Trophoblast cell (in vitro differentiated cells and primary cell): ENCODE measurements at regions not wholly inside any gene's neighbourhood (a gene's known extent, or its start where the extent isn't known, plus 50 kb on each side); places are given as distances from the start of the nearest gene placed in this dataset.
"Not testable (repeated sequence)": the region's sequence is repeated elsewhere in the genome, so short reads cannot be mapped to it uniquely, and the experiment has no call there.

Experiments used
- DNase-seq, 2 donors: peaks; one replicate each; pipeline ENCODE4 v3.0.0-alpha.2; 2016
- H2AFZ ChIP-seq: 2 replicates; pipeline ENCODE4 v1.6.1; 2013; ENCODE audit warnings: low read length, moderate library complexity, mild to moderate bottlenecking; ENCODE audit not compliant: insufficient read depth, poor library complexity
- H2AK5ac ChIP-seq: 2 replicates; pipeline ENCODE4 v1.6.1; 2013; ENCODE audit warnings: mild to moderate bottlenecking, low read length
- H2BK120ac ChIP-seq: 2 replicates; pipeline ENCODE4 v1.6.1; 2013; ENCODE audit warnings: low read length, mild to moderate bottlenecking, moderate library complexity; ENCODE audit not compliant: insufficient read depth, poor library complexity
- H2BK12ac ChIP-seq: 2 replicates; pipeline ENCODE4 v1.6.1; 2013; ENCODE audit warnings: mild to moderate bottlenecking, low read length, moderate library complexity
- H2BK5ac ChIP-seq: 2 replicates; pipeline ENCODE4 v1.6.1; 2013; ENCODE audit warnings: low read length, low read depth, moderate library complexity, mild to moderate bottlenecking; ENCODE audit not compliant: poor library complexity
- H3K14ac ChIP-seq: 2 replicates; pipeline ENCODE4 v1.6.1; 2013; ENCODE audit warnings: mild to moderate bottlenecking, low read length
- H3K18ac ChIP-seq: 2 replicates; pipeline ENCODE4 v1.6.1; 2013; ENCODE audit warnings: mild to moderate bottlenecking, low read length
- H3K23ac ChIP-seq: 2 replicates; pipeline ENCODE4 v1.6.1; 2013; ENCODE audit warnings: low read length
- H3K27ac ChIP-seq: 2 replicates; pipeline ENCODE4 v1.5.1; 2013; ENCODE audit warnings: low read depth, mild to moderate bottlenecking, inconsistent platforms, low read length, moderate library complexity
- H3K27me3 ChIP-seq: 2 replicates; pipeline ENCODE4 v1.6.1; 2013; ENCODE audit warnings: inconsistent platforms, mild to moderate bottlenecking, low read length, moderate library complexity; ENCODE audit not compliant: insufficient read depth
- H3K36me3 ChIP-seq, 2 experiments: 1 replicate in 1 of 2; 2 replicates in 1 of 2; pipeline ENCODE4 v1.6.1; 2013; ENCODE audit warnings: low read length in 2 of 2, mild to moderate bottlenecking in 2 of 2, moderate library complexity in 1 of 2; ENCODE audit not compliant: insufficient read depth in 2 of 2, control insufficient read depth in 1 of 2
- H3K4ac ChIP-seq: 2 replicates; pipeline ENCODE4 v1.6.1; 2013; ENCODE audit warnings: low read depth, mild to moderate bottlenecking, low read length, moderate library complexity
- H3K4me1 ChIP-seq, 2 experiments: 1 replicate in 1 of 2; 2 replicates in 1 of 2; pipeline ENCODE4 v1.6.1; 2013; ENCODE audit warnings: low read length in 2 of 2, mild to moderate bottlenecking in 2 of 2, moderate library complexity in 1 of 2; ENCODE audit not compliant: insufficient read depth in 2 of 2, control insufficient read depth in 1 of 2
- H3K4me2 ChIP-seq: 2 replicates; pipeline ENCODE4 v1.6.1; 2013; ENCODE audit warnings: inconsistent platforms, mild to moderate bottlenecking, low read length, moderate library complexity
- H3K4me3 ChIP-seq: 2 replicates; pipeline ENCODE4 v1.5.1; 2013; ENCODE audit warnings: mild to moderate bottlenecking, low read depth, low read length, inconsistent platforms
- H3K79me1 ChIP-seq: one replicate; pipeline ENCODE4 v1.6.1; 2013; ENCODE audit warnings: low read length
- H3K79me2 ChIP-seq: 2 replicates; pipeline ENCODE4 v1.6.1; 2013; ENCODE audit warnings: low read length, mild to moderate bottlenecking; ENCODE audit not compliant: control insufficient read depth, insufficient read depth, poor library complexity
- H3K9ac ChIP-seq: 2 replicates; pipeline ENCODE4 v1.6.1; 2013; ENCODE audit warnings: mild to moderate bottlenecking, low read length
- H3K9me3 ChIP-seq: 2 replicates; pipeline ENCODE4 v1.6.1; 2013; ENCODE audit warnings: low read depth, mild to moderate bottlenecking, control low read depth, inconsistent platforms, low read length; ENCODE audit not compliant: insufficient read depth
- H4K12ac ChIP-seq: 2 replicates; pipeline ENCODE4 v1.6.1; 2013; ENCODE audit warnings: low read depth, mild to moderate bottlenecking, low read length, moderate library complexity
- H4K8ac ChIP-seq: 2 replicates; pipeline ENCODE4 v1.6.1; 2013; ENCODE audit warnings: low read depth, mild to moderate bottlenecking, low read length, moderate library complexity
- H4K91ac ChIP-seq: one replicate; pipeline ENCODE4 v1.6.1; 2013; ENCODE audit warnings: low read depth, mild to moderate bottlenecking, low read length, moderate library complexity
- WGBS: extraction: QIAGEN DNeasy Blood & Tissue Kit; methylation state at CpG from one replicate; pipeline ENCODE4 v1.1.7; 2013; ENCODE audit warnings: missing lambda C conversion rate; ENCODE audit not compliant: insufficient read length, insufficient coverage; ENCODE audit errors: extremely low coverage; 5-methylcytosine and 5-hydroxymethylcytosine counted together

DNA sequence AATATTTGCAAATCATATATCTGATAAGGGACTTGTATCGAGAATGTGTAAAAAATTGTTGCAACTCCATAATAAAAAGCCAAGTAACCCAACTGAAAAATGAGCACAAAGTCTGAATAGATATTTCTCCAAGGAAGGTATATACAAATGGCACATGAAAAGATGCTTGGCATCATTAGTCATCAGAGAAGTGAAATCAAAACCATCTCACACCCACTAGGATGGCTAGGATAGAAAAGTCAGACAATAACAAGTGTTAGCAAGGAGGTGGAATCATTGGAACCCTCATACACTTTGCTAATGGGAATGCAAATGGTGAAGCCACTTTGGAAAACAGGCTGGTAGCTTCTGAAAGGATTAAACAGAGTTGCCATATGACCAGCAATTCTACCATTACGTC is 182.7 kb downstream of the ERCC6L2 start:
- Histone ChIP-seq H3K79me1 (peaks cover 5% of the 10 kb centered on the region), H3K23ac (no peak overlapping the region), H2BK12ac (no peak overlapping the region), H3K4me1 (peaks cover 12 to 13% of the 10 kb centered on the region in 2 experiments), H4K91ac (no peak overlapping the region), H2AFZ (no peak overlapping the region), H3K27me3 (no peaks in the 10 kb centered on the region), H2AK5ac (no peak overlapping the region), H3K79me2 (no peaks in the 10 kb centered on the region), H2BK120ac (no peak overlapping the region), H3K14ac (no peak overlapping the region), H4K12ac (no peak overlapping the region), H3K4ac (no peak overlapping the region), H3K4me2 (no peak overlapping the region), H3K4me3 (no peak overlapping the region), H3K18ac (no peak overlapping the region), H3K27ac (no peak overlapping the region), H3K36me3 (no peaks in the 10 kb centered on the region), H4K8ac (no peak overlapping the region), H2BK5ac (no peak overlapping the region), H3K9ac (no peak overlapping the region), H3K9me3 (peaks cover 3% of the 10 kb centered on the region)
- DNase-seq: no peak
- no CpG with 5 or more reads among the region's 2 CpGs for WGBS

DNA sequence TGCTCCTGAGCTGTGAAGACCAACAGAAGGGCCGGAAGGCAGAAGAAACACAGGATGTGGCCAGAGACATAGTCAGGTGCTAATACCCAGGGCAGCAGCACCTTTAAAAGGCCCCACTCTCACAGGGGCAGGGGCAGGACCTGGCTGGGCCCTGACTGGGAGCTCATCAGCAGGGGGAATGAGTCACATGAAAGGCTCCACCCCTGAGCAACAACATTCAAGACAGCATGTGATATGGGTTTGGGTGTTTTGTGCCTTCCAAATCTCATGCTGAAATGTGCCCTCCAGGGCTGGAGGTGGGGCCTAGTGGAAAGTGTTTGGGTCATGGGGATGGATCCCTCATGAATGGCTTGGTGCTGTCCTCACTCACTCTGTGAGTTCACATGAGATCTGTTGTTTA is 181.7 kb downstream of the ERCC6L2 start:
- no peak overlapping the region for H2BK5ac ChIP-seq
- no peak for DNase-seq
- H2AK5ac ChIP-seq: no peak overlapping the region
- no peak overlapping the region for H3K18ac ChIP-seq
- H3K23ac ChIP-seq: no peak overlapping the region
- H2AFZ ChIP-seq: no peak overlapping the region
- no peak overlapping the region for H4K8ac ChIP-seq
- no peak overlapping the region for H3K4me2 ChIP-seq
- H3K9ac ChIP-seq: no peak overlapping the region
- H3K79me2 ChIP-seq: no peaks in the 10 kb centered on the region
- H3K79me1 ChIP-seq: peaks cover 3% of the 10 kb centered on the region
- H3K9me3 ChIP-seq: peaks cover 3% of the 10 kb centered on the region
- no peak overlapping the region for H3K27ac ChIP-seq
- no peak overlapping the region for H3K14ac ChIP-seq
- no peak overlapping the region for H3K4ac ChIP-seq
- no peak overlapping the region for H4K12ac ChIP-seq
- WGBS: no CpG with 5 or more reads among the region's 1 CpG
- H3K27me3 ChIP-seq: no peaks in the 10 kb centered on the region
- no peak overlapping the region for H2BK120ac ChIP-seq
- no peak overlapping the region for H3K4me3 ChIP-seq
- peaks cover 7% of the 10 kb centered on the region in 2 experiments for H3K4me1 ChIP-seq
- H3K36me3 ChIP-seq: no peaks in the 10 kb centered on the region
- H2BK12ac ChIP-seq: no peak overlapping the region
- no peak overlapping the region for H4K91ac ChIP-seq

DNA sequence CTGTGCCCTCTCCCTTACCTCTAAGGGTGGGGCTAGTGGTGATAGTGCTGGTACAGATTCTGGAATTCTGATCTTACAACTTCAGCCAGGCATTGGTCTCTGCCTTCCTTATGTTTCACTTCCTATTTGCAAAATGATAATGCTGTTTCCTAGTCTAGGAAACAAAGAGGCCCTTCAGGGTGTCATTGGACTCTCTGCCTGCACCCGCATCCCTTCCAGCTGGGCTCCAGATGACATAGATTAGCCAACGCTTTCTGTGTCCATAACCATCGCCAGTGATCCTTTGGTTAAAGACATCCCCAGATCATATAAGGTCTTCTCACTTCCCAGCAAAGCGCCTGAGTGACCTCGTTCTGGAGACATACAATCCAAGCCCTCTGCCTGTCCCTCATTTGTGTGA is 180.7 kb downstream of the ERCC6L2 start:
- no peak overlapping the region for H4K8ac ChIP-seq
- H3K4me2 ChIP-seq: no peak overlapping the region
- no peak overlapping the region for H4K91ac ChIP-seq
- H3K79me1 ChIP-seq: no peaks in the 10 kb centered on the region
- H3K18ac ChIP-seq: no peak overlapping the region
- H2AK5ac ChIP-seq: no peak overlapping the region
- H2BK120ac ChIP-seq: no peak overlapping the region
- H2BK12ac ChIP-seq: no peak overlapping the region
- H3K23ac ChIP-seq: no peak overlapping the region
- H2AFZ ChIP-seq: no peak overlapping the region
- no peaks in the 10 kb centered on the region for H3K27me3 ChIP-seq
- no peaks in the 10 kb centered on the region for H3K36me3 ChIP-seq
- peaks cover 2 to 3% of the 10 kb centered on the region in 2 experiments for H3K4me1 ChIP-seq
- no peak overlapping the region for H3K14ac ChIP-seq
- no peak overlapping the region for H4K12ac ChIP-seq
- H3K27ac ChIP-seq: no peak overlapping the region
- no peak overlapping the region for H3K9ac ChIP-seq
- H2BK5ac ChIP-seq: no peak overlapping the region
- peaks cover 6% of the 10 kb centered on the region for H3K9me3 ChIP-seq
- H3K4me3 ChIP-seq: no peak overlapping the region
- no CpG with 5 or more reads among the region's 5 CpGs for WGBS
- DNase-seq: no peak
- no peak overlapping the region for H3K4ac ChIP-seq
- H3K79me2 ChIP-seq: no peaks in the 10 kb centered on the region

DNA sequence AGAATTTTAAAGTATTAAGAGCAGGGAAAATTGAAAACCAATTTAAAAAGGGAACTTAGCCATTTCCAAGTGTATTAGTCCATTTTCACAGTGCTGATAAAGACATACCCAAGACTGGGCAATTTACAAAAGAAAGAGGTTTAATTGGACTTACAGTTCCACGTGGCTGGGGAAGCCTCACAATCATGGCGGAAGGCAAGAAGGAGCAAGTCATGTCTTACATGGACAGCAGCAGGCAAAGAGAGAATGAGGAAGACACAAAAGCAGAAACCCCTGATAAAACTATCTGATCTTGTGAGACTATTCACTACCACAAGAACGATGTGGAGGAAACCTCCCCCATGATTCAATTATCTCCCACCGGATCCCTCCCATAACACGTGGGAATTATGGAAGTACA is 178.8 kb downstream of the ERCC6L2 start:
- H3K36me3 ChIP-seq: not testable (repeated sequence)
- no CpG with 5 or more reads among the region's 5 CpGs for WGBS

More for the DNA sequence above, 178.8 kb downstream of the ERCC6L2 start:
- H2AK5ac ChIP-seq, H3K79me2 ChIP-seq, H3K23ac ChIP-seq, H3K27ac ChIP-seq, H3K4me1 ChIP-seq, H4K91ac ChIP-seq, H2BK5ac ChIP-seq, H3K9ac ChIP-seq, H3K4me2 ChIP-seq, H4K12ac ChIP-seq, H3K4ac ChIP-seq, DNase-seq, H3K79me1 ChIP-seq, H3K27me3 ChIP-seq, H2BK12ac ChIP-seq, H3K14ac ChIP-seq, H2AFZ ChIP-seq, H3K9me3 ChIP-seq, H2BK120ac ChIP-seq, H4K8ac ChIP-seq, H3K4me3 ChIP-seq, H3K18ac ChIP-seq: not testable (repeated sequence)
